HEK293 (cell line): ENCODE measurements at regions not wholly inside any gene's neighbourhood (a gene's known extent, or its start where the extent isn't known, plus 50 kb on each side); places are given as distances from the start of the nearest gene placed in this dataset.

Experiments
- ATF2 ChIP-seq: fragments of 450-650 bp; formaldehyde crosslinking; IDR thresholded peaks from 2 replicates; pipeline ENCODE4 v1.5.1; 2016; ENCODE audit warnings: missing biosample characterization, missing genetic modification characterization, low read depth
- ZNF623 ChIP-seq: fragments of 450-650 bp; formaldehyde crosslinking; IDR thresholded peaks from 2 replicates; pipeline ENCODE4 v1.5.1; 2016; ENCODE audit warnings: missing biosample characterization, missing genetic modification characterization
- ZNF664 ChIP-seq: fragments of 450-650 bp; formaldehyde crosslinking; IDR thresholded peaks from 2 replicates; pipeline ENCODE4 v1.5.1; 2016; ENCODE audit warnings: missing biosample characterization, missing genetic modification characterization
- TF ChIP-seq, protein P1 (sequence below): fragments of 450-650 bp; formaldehyde crosslinking; IDR thresholded peaks from 2 replicates; pipeline ENCODE4 v1.5.1; 2016; ENCODE audit warnings: missing biosample characterization, missing genetic modification characterization

DNA sequence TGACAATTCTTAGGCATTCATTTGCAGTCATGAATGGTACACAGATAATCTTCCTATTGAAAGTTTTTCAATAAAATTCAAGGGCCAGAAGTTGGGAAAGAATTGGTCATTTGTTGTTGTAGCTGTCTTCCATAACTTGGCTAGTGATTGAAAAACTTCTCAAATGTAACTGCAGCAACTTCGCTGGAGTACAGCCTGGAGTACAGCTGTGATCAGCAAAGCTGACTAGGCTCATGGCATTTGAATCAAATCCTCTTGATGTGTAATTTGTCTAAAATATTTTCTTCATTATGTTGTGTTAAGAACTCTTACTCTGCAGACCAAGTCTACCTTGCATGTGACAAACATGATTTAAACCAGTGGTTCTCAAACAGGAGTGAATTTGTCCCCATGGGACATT lies 226.5 kb upstream of the STEAP1 start:
- TF ChIP-seq ATF2 (tag by site-specific recombination), result no peak
- TF ChIP-seq, protein P1, sequence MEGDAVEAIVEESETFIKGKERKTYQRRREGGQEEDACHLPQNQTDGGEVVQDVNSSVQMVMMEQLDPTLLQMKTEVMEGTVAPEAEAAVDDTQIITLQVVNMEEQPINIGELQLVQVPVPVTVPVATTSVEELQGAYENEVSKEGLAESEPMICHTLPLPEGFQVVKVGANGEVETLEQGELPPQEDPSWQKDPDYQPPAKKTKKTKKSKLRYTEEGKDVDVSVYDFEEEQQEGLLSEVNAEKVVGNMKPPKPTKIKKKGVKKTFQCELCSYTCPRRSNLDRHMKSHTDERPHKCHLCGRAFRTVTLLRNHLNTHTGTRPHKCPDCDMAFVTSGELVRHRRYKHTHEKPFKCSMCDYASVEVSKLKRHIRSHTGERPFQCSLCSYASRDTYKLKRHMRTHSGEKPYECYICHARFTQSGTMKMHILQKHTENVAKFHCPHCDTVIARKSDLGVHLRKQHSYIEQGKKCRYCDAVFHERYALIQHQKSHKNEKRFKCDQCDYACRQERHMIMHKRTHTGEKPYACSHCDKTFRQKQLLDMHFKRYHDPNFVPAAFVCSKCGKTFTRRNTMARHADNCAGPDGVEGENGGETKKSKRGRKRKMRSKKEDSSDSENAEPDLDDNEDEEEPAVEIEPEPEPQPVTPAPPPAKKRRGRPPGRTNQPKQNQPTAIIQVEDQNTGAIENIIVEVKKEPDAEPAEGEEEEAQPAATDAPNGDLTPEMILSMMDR (tag by site-specific recombination), result no peak
- TF ChIP-seq ZNF664 (tag by site-specific recombination), result no peak
- no peak for TF ChIP-seq ZNF623
